OCI-LY3 (cell line): ENCODE measurements at regions not wholly inside any gene's neighbourhood (a gene's known extent, or its start where the extent isn't known, plus 50 kb on each side); places are given as distances from the start of the nearest gene placed in this dataset.

Experiments
- CTCF ChIP-seq: fragments of 200-600, 300-600 bp; sonication (generic); IDR thresholded peaks from 2 replicates; pipeline ENCODE4 v1.5.1; 2014; ENCODE audit warnings: antibody characterized with exemption, low read length, low read depth
- EZH2phosphoT487 ChIP-seq: fragments of 200-600 bp; shearing (Covaris generic); IDR thresholded peaks from 2 replicates; pipeline ENCODE4 v1.6.1; 2018; ENCODE audit warnings: antibody characterized with exemption, mixed run types, low read depth

- TF ChIP-seq EZH2phosphoT487 (no peak), CTCF (no peak)
Observed at GRCh38 chr10:78515038-78515872, 481.6 kb downstream of the RPS24 start.
